Adrenal gland (tissue), 9 donors: ENCODE measurements at regions not wholly inside any gene's neighbourhood (a gene's known extent, or its start where the extent isn't known, plus 50 kb on each side); places are given as distances from the start of the nearest gene placed in this dataset.

ENCODE experiments used
- DNase-seq, 7 donors: peaks; one replicate each; pipeline ENCODE4 v3.0.0-alpha.2; 2019 to 2020
- H3K27ac ChIP-seq, 5 donors: fragments of 200-600 bp; sonication (generic) in 4 of 5; 1 replicate in 3 of 5; 2 replicates in 2 of 5; pipeline versions ENCODE4 v1.5.1 to v1.8.0; 2016 to 2020; ENCODE audit warnings: mild to moderate bottlenecking in 1 of 5
- H3K27me3 ChIP-seq: fragments of 200-600 bp; 2 replicates; pipeline ENCODE4 v1.8.0; 2021
- H3K36me3 ChIP-seq, 2 donors: fragments of 200-600 bp; replicated peaks in 1 of 2; 1 replicate in 1 of 2; 2 replicates in 1 of 2; pipeline versions ENCODE4 v1.5.1 to v1.8.0; 2018 to 2022
- H3K4me1 ChIP-seq, 2 donors: fragments of 200-600 bp; replicated peaks in 1 of 2; 1 replicate in 1 of 2; 2 replicates in 1 of 2; pipeline versions ENCODE4 v1.5.1 to v1.8.0; 2018 to 2021
- H3K4me3 ChIP-seq, 4 donors: fragments of 200-600 bp; sonication (generic) in 3 of 4; one replicate each; pipeline ENCODE4 v1.5.1; 2016 to 2018
- H3K9me3 ChIP-seq, 3 donors: fragments of 200-600 bp; sonication (generic) in 1 of 3; replicated peaks in 1 of 3; 1 replicate in 2 of 3; 2 replicates in 1 of 3; pipeline versions ENCODE4 v1.5.1 to v1.8.0; 2016 to 2021
- CTCF ChIP-seq, 6 experiments: fragments of 450-650 bp in 4 of 6; fragments of 200-600 bp in 2 of 6; sonication (generic) in 1 of 6; IDR thresholded peaks; 1 replicate in 5 of 6; 2 replicates in 1 of 6; pipeline versions ENCODE4 v1.5.1 to v1.8.0; 2016 to 2021; ENCODE audit warnings: antibody characterized with exemption in 6 of 6, mild to moderate bottlenecking in 2 of 6, moderate library complexity in 1 of 6
- POLR2A ChIP-seq, 2 donors: fragments of 450-650 bp; IDR thresholded peaks; one replicate each; pipeline ENCODE4 v1.6.1; 2017; ENCODE audit warnings: antibody characterized with exemption in 2 of 2, mild to moderate bottlenecking in 2 of 2, moderate library complexity in 1 of 2
- WGBS, 4 donors: extraction: QIAGEN DNeasy Blood & Tissue Kit in 2 of 4; methylation state at CpG; one replicate each; pipeline versions ENCODE4 v1.1.5 to v1.1.7; 2013 to 2017; 5-methylcytosine and 5-hydroxymethylcytosine counted together
- intact Hi-C, 2 donors: fragments of 100-400 bp; cut with DNase I; formaldehyde crosslinking; loops; one replicate each; pipeline versions ENCODE4 v1.14.1 to v1.15.0; 2022 to 2023
- donor health status: healthy with polysubstance abuse.
- donor health status: Bipolar disorder and iron deficiency.
- donor health status: DM: yes; HTN: yes; CAD: no.
- donor health status: DM: no; HTN: no; CAD: no.
- donor health status: DM: no; HTN: no; CAD: no.

- 54 to 66% (median 61%) methylated on average over 7 to 23 of the region's 23 CpGs for WGBS, 4 donors
- no peaks in the 10 kb centered on the region for H3K4me1 ChIP-seq
- no peak overlapping the region for H3K27ac ChIP-seq
- no peaks in the 10 kb centered on the region for H3K27me3 ChIP-seq
- intact Hi-C loops, result no loop called here
- no peak for TF ChIP-seq POLR2A (IDR thresholded peaks at IDR 0.05)
- no peak for TF ChIP-seq CTCF (IDR thresholded peaks at IDR 0.05)
- no peaks in the 10 kb centered on the region for H3K36me3 ChIP-seq
- H3K9me3 ChIP-seq, result no peaks in the 10 kb centered on the region
- H3K4me3 ChIP-seq, result no peak overlapping the region
- DNase-seq, result peak; percentile 66 to 93 (median 84)
These were observed 103.5 kb downstream of the SIK1 start for GRCh38 chr21:43323244-43324005.

- no peak for DNase-seq
- Histone ChIP-seq H3K4me1 (no peaks in the 10 kb centered on the region), H3K4me3 (no peak overlapping the region), H3K27me3 (no peaks in the 10 kb centered on the region), H3K36me3 (no peaks in the 10 kb centered on the region), H3K27ac (no peak overlapping the region), H3K9me3 (no peaks in the 10 kb centered on the region)
- intact Hi-C loops, result no loop called here
- TF ChIP-seq POLR2A (IDR thresholded peaks at IDR 0.05) (no peak), CTCF (IDR thresholded peaks at IDR 0.05) (no peak)
- WGBS, 4 donors, result 73 to 85% (median 79%) methylated on average over 4 to 8 of the region's 8 CpGs
These were observed 104.1 kb downstream of the SIK1 start for GRCh38 chr21:43322805-43323204.

- 89 to 97% (median 93%) methylated on average over 5 to 17 of the region's 17 CpGs for WGBS, 4 donors
- intact Hi-C loops, result no loop called here
- Histone ChIP-seq H3K4me1 (no peaks in the 10 kb centered on the region), H3K9me3 (no peaks in the 10 kb centered on the region), H3K27ac (no peak overlapping the region), H3K27me3 (no peaks in the 10 kb centered on the region), H3K4me3 (no peak overlapping the region), H3K36me3 (no peaks in the 10 kb centered on the region)
- no peak for DNase-seq
- TF ChIP-seq CTCF (IDR thresholded peaks at IDR 0.05) (no peak), POLR2A (IDR thresholded peaks at IDR 0.05) (no peak)
These were observed 104.6 kb downstream of the SIK1 start for GRCh38 chr21:43322311-43322710.

- WGBS, 4 donors, result 88 to 95% (median 91%) methylated on average over 6 to 9 of the region's 9 CpGs
- no peak for DNase-seq
- no peak for TF ChIP-seq CTCF (IDR thresholded peaks at IDR 0.05)
- no peak for TF ChIP-seq POLR2A (IDR thresholded peaks at IDR 0.05)
- Histone ChIP-seq H3K27me3 (no peaks in the 10 kb centered on the region), H3K27ac (no peak overlapping the region), H3K4me1 (no peaks in the 10 kb centered on the region), H3K9me3 (no peaks in the 10 kb centered on the region), H3K36me3 (no peaks in the 10 kb centered on the region), H3K4me3 (no peak overlapping the region)
- intact Hi-C loops, result no loop called here
These were observed 105.3 kb downstream of the SIK1 start for GRCh38 chr21:43321611-43322010.
